Gastrocnemius medialis (tissue), 4 donors: ENCODE measurements at regions not wholly inside any gene's neighbourhood (a gene's known extent, or its start where the extent isn't known, plus 50 kb on each side); places are given as distances from the start of the nearest gene placed in this dataset.

Source experiments
- ATAC-seq, 2 donors: fragments of 150-250 bp; one replicate each; pipeline ENCODE4 v1.9.1; 2016
- DNase-seq, 2 donors: peaks; one replicate each; pipeline ENCODE4 v3.0.0-alpha.2; 2019
- H3K27ac ChIP-seq, 4 donors: fragments of 200-600 bp; sonication (generic); 1 replicate in 1 of 4; 2 replicates in 3 of 4; pipeline ENCODE4 v1.5.1; 2016 to 2018; ENCODE audit warnings: mild to moderate bottlenecking in 2 of 4, moderate library complexity in 1 of 4
- H3K27me3 ChIP-seq, 3 donors: fragments of 200-600 bp; sonication (generic) in 2 of 3; 1 replicate in 1 of 3; 2 replicates in 2 of 3; pipeline versions ENCODE4 v1.5.1 to v1.6.0; 2016 to 2019; ENCODE audit warnings: mild to moderate bottlenecking in 1 of 3, moderate library complexity in 1 of 3
- H3K36me3 ChIP-seq, 2 donors: fragments of 200-600 bp; sonication (generic) in 1 of 2; one replicate each; pipeline ENCODE4 v1.5.1; 2017 to 2018
- H3K4me1 ChIP-seq, 2 donors: fragments of 200-600 bp; sonication (generic) in 1 of 2; one replicate each; pipeline ENCODE4 v1.5.1; 2016 to 2017; ENCODE audit warnings: mild to moderate bottlenecking in 2 of 2
- H3K4me3 ChIP-seq, 4 donors: fragments of 200-600 bp; sonication (generic) in 3 of 4; 1 replicate in 1 of 4; 2 replicates in 3 of 4; pipeline ENCODE4 v1.5.1; 2016 to 2019; ENCODE audit warnings: mild to moderate bottlenecking in 2 of 4
- H3K9me3 ChIP-seq, 3 donors: fragments of 200-600 bp; sonication (generic) in 2 of 3; 1 replicate in 1 of 3; 2 replicates in 2 of 3; pipeline ENCODE4 v1.5.1; 2016 to 2019
- POLR2A ChIP-seq, 2 donors: fragments of 450-650 bp; IDR thresholded peaks; one replicate each; pipeline ENCODE4 v1.6.1; 2017; ENCODE audit warnings: antibody characterized with exemption in 2 of 2, mild to moderate bottlenecking in 2 of 2, moderate library complexity in 2 of 2
- in situ Hi-C, 4 donors: fragments of 200-750 bp; cut with MboI; loops; one replicate each; pipeline versions ENCODE4 v1.15.0 to v1.8.0; 2017; ENCODE audit warnings: low sequenced_read_pairs in 4 of 4
- intact Hi-C: fragments of 100-400 bp; cut with DNase I; formaldehyde crosslinking; loops from one replicate; pipeline ENCODE4 v1.15.1; 2023; ENCODE audit warnings: low total_unique reads
- TF ChIP-seq, protein P1 (sequence below), 5 experiments: fragments of 450-650 bp in 3 of 5; fragments of 200-600 bp in 2 of 5; sonication (generic) in 2 of 5; IDR thresholded peaks in 4 of 5; conservative IDR thresholded peaks in 1 of 5; 1 replicate in 4 of 5; 2 replicates in 1 of 5; pipeline ENCODE4 v1.5.1; 2016 to 2019; ENCODE audit warnings: antibody characterized with exemption in 5 of 5, mild to moderate bottlenecking in 3 of 5, moderate library complexity in 3 of 5

DNA sequence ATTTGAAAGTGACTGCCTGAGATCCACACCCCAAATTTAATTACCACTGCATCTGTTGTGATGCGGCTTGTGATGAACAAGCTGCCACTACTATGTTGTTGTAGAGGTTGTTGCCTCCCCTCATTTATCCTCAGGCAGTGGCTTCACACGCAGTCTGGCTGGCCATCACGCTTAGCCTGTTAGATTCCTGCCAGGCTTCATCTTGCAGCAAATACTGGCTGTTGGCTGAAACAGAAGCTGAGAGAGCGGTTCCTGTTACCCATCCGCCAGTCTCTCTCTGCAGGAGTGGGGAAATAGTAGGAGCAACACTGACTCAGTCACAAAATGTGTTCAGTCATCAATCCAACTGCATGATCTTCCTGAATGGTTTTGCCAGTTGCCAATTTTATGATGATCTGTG is 934.4 kb downstream of the FLRT2 start:
- ATAC-seq = no peak
- in situ Hi-C loops = no loop called here

DNA sequence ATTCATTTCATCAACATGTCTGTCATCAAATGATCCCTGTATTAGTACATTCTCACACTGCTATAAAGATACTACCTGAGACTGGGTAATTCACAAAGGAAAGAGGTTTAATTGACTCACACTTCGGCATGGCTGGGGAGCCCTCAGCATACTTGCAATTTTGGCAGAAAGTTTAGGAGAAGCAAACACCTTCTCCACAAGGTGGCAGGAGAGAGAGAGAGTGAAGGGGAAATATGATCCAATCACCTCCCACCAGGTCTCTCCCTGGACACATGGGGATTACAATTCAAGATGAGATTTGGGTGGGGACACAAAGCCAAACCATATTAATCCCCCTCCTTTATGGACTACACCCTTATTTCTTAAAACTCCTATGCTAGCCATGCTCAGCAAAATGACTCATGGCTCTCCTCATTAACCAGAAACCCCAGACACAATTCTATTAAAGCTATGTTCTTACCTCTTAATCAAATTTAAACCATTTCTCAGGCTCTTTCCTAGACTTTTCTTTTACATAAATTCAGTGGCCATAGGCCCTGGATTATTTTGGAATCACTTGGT is 932.3 kb downstream of the FLRT2 start:
- Histone ChIP-seq H3K4me3 (no peak overlapping the region), H3K36me3 (no peaks in the 10 kb centered on the region), H3K4me1 (no peaks in the 10 kb centered on the region), H3K9me3 (no peaks in the 10 kb centered on the region), H3K27ac (no peak overlapping the region), H3K27me3 (no peaks in the 10 kb centered on the region)
- DNase-seq = no peak
- in situ Hi-C loops (no loop called here), intact Hi-C loops (no loop called here)
- TF ChIP-seq, protein P1, sequence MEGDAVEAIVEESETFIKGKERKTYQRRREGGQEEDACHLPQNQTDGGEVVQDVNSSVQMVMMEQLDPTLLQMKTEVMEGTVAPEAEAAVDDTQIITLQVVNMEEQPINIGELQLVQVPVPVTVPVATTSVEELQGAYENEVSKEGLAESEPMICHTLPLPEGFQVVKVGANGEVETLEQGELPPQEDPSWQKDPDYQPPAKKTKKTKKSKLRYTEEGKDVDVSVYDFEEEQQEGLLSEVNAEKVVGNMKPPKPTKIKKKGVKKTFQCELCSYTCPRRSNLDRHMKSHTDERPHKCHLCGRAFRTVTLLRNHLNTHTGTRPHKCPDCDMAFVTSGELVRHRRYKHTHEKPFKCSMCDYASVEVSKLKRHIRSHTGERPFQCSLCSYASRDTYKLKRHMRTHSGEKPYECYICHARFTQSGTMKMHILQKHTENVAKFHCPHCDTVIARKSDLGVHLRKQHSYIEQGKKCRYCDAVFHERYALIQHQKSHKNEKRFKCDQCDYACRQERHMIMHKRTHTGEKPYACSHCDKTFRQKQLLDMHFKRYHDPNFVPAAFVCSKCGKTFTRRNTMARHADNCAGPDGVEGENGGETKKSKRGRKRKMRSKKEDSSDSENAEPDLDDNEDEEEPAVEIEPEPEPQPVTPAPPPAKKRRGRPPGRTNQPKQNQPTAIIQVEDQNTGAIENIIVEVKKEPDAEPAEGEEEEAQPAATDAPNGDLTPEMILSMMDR (IDR thresholded peaks at IDR 0.05 in 4 of 5, conservative IDR thresholded peaks at IDR 0.05 in 1 of 5) = no peak
- TF ChIP-seq POLR2A (IDR thresholded peaks at IDR 0.05) = no peak
- no peak for ATAC-seq

More for the DNA sequence above, 934.4 kb downstream of the FLRT2 start:
- Histone ChIP-seq H3K4me1 (no peaks in the 10 kb centered on the region), H3K36me3 (no peaks in the 10 kb centered on the region), H3K9me3 (no peaks in the 10 kb centered on the region), H3K27me3 (no peaks in the 10 kb centered on the region), H3K4me3 (no peak overlapping the region), H3K27ac (no peak overlapping the region)
- TF ChIP-seq, protein P1 (IDR thresholded peaks at IDR 0.05 in 4 of 5, conservative IDR thresholded peaks at IDR 0.05 in 1 of 5) = no peak
- no peak for DNase-seq
- intact Hi-C loops = no loop called here

DNA sequence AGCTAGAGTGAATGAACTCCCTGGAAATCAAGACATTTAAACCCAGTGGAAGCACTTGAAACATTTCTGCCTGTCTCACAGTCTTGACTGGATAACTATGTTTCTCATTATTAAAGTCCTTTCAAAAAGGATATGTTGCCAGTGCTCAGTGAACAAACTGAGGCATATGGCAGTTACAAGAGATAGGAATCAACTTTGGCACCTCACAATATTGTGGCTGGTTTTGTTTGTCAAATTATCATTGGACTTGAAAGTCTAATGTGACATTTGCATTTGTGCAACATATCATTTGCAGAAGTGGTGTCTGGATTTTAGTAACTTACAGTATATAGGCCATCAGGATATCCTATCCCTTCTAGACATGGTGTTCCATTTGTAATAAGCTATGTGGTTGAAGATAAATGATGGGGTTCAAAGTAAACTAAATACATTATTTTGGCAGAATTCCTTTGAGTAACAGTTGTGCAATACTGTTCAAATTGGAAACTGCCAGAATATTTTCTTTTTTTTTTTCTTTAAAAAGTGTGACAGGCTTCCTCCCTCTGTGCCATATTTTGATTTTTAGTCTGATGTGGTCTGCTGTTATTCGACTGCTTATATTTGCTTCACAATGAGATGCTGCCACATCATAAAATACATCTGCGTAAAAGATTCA is 927.7 kb downstream of the FLRT2 start:
- no peaks in the 10 kb centered on the region for H3K4me1 ChIP-seq
- no peak overlapping the region for H3K4me3 ChIP-seq
- no peak overlapping the region for H3K27ac ChIP-seq
- intact Hi-C loops = no loop called here
- DNase-seq = no peak
- in situ Hi-C loops = no loop called here
- no peaks in the 10 kb centered on the region for H3K27me3 ChIP-seq
- no peaks in the 10 kb centered on the region for H3K36me3 ChIP-seq
- TF ChIP-seq POLR2A (IDR thresholded peaks at IDR 0.05) = no peak
- TF ChIP-seq, protein P1 (IDR thresholded peaks at IDR 0.05 in 4 of 5, conservative IDR thresholded peaks at IDR 0.05 in 1 of 5) = no peak
- no peaks in the 10 kb centered on the region for H3K9me3 ChIP-seq
- no peak for ATAC-seq

DNA sequence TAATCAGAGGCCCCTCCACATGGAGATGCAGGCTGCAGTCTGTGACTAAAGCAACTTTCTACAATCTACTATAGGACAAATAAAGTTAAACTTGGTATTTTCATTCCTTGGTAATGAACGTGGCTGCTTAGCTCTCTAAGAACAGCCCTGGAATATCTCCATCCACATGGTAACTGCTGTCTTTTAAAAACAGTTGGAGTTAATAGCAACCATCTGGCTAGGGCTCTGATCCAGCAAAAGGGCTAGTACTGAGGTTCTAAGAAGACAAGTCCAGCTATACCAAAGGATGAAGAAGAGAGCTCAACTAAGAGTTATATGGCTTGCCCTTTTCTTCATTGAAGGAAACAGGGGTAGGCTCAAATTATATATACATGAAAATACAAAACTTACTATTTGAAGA is 920.1 kb downstream of the FLRT2 start:
- no peak for TF ChIP-seq POLR2A (IDR thresholded peaks at IDR 0.05)
- TF ChIP-seq, protein P1 (IDR thresholded peaks at IDR 0.05 in 4 of 5, conservative IDR thresholded peaks at IDR 0.05 in 1 of 5) = no peak
- intact Hi-C loops (no loop called here), in situ Hi-C loops (no loop called here)
- no peak for DNase-seq
- no peaks in the 10 kb centered on the region for H3K36me3 ChIP-seq
- no peaks in the 10 kb centered on the region for H3K9me3 ChIP-seq
- no peaks in the 10 kb centered on the region for H3K27me3 ChIP-seq
- no peak overlapping the region for H3K27ac ChIP-seq
- no peaks in the 10 kb centered on the region for H3K4me1 ChIP-seq
- no peak for ATAC-seq
- no peak overlapping the region for H3K4me3 ChIP-seq

GRCh38 chr14:86442135-86442534 is 912.2 kb downstream of the FLRT2 start:
- intact Hi-C loops = no loop called here
- TF ChIP-seq, protein P1 (IDR thresholded peaks at IDR 0.05 in 4 of 5, conservative IDR thresholded peaks at IDR 0.05 in 1 of 5) = no peak
- no peak for TF ChIP-seq POLR2A (IDR thresholded peaks at IDR 0.05)
- ATAC-seq (no peak), DNase-seq (no peak)
- no peak overlapping the region for H3K27ac ChIP-seq
- no peaks in the 10 kb centered on the region for H3K9me3 ChIP-seq
- H3K4me3 ChIP-seq = no peak overlapping the region
- in situ Hi-C loops = no loop called here
- H3K36me3 ChIP-seq = no peaks in the 10 kb centered on the region
- H3K27me3 ChIP-seq = no peaks in the 10 kb centered on the region
- no peaks in the 10 kb centered on the region for H3K4me1 ChIP-seq
